T-helper 17 cell (primary cell): ENCODE measurements at regions not wholly inside any gene's neighbourhood (a gene's known extent, or its start where the extent isn't known, plus 50 kb on each side); places are given as distances from the start of the nearest gene placed in this dataset.
"Not testable (repeated sequence)": the region's sequence is repeated elsewhere in the genome, so short reads cannot be mapped to it uniquely, and the experiment has no call there.

Experiments
- ATAC-seq: fragments of 150-1000 bp; cut with Tn5 transposase; 2 replicates; pipeline ENCODE4 v1.10.0; 2021; ENCODE audit warnings: mild to moderate bottlenecking, moderate library complexity
- DNase-seq, 3 donors: peaks; one replicate each; pipeline versions ENCODE4 v3.0.0 to v3.0.0-alpha.2; 2020 to 2021
- H3K9me3 ChIP-seq: one replicate; pipeline ENCODE4 v1.7.0; 2013; ENCODE audit warnings: low read length, mild to moderate bottlenecking; ENCODE audit not compliant: control insufficient read depth, poor library complexity, severe bottlenecking
- H3K27ac Mint-ChIP-seq: one replicate; pipeline ENCODE4 v1.8.0; 2022; ENCODE audit warnings: mild to moderate bottlenecking, moderate library complexity, mixed read lengths
- H3K27me3 Mint-ChIP-seq: one replicate; pipeline ENCODE4 v1.8.0; 2022; ENCODE audit warnings: mixed read lengths
- H3K36me3 Mint-ChIP-seq: one replicate; pipeline ENCODE4 v1.8.0; 2022; ENCODE audit warnings: low read depth, mixed read lengths
- H3K4me1 Mint-ChIP-seq: one replicate; pipeline ENCODE4 v1.8.0; 2022; ENCODE audit warnings: mild to moderate bottlenecking, mixed read lengths
- H3K4me3 Mint-ChIP-seq: one replicate; pipeline ENCODE4 v1.8.0; 2022; ENCODE audit warnings: mild to moderate bottlenecking, moderate library complexity, mixed read lengths

DNA sequence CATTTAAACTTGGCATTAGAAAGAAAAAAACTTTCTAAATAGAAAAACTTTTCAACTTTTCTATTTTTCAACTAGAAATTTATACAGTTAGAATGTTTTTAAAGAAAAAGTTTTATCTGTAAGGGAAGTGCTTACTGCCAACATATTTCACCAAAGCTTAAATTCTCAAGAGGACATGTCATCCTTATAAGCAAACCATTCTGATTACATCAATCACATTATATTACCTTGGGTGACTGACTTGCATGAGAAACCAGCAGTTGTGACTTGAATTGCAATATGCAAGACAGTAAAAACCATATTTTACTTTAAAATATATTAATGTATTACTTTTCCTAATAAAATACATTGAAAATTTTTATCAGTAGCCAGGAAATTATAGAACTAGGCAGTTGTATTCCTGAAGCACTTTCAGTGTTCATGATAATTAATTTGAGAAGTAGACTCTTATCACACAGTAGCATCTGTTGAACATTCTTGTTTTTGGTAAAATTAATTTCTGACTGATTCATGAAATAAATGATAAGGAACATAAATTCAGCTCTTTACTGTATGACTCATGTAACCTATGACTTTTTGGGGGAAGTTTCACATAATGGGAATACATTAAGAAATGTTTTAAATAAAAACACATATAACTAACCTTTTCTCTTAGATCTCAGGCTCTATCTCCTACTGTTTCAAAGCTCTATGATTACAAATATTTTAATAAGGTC is 345.0 kb upstream of the CCDC179 start:
- Mint-ChIP-seq H3K27me3 (no peaks in the 10 kb centered on the region), H3K36me3 (no peaks in the 10 kb centered on the region), H3K4me1 (no peaks in the 10 kb centered on the region), H3K4me3 (no peak overlapping the region), H3K27ac (no peak overlapping the region)
- ATAC-seq (no peak), DNase-seq (no peak)
- H3K9me3 ChIP-seq, result no peaks in the 10 kb centered on the region

DNA sequence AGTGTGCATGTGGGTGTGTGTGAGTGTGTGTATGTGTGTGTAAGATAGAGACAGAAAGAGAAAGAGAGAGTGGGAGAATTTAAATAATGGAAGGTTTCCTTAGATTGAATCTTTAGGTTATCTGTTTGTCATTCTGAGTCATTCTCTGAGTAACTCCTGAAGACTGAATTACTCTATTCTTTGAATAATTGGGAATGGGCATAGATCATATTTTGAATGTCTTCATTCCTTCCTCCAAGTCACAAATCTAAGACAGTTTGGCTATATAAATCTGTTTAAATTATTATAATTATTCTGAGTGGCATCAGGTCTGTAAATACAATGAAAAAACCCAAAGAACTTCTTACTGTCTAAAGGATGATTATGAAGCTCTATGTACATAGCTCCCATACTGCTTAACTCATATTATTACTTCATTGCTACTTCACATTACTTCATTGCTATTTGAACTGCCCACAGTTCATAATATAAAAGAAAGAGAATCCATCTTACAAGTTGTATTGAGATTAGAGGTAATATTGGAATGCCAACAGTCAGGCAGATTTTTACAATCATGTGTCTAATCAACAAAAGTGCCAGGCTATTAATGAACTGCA is 346.6 kb upstream of the CCDC179 start:
- Mint-ChIP-seq H3K27ac (no peak overlapping the region), H3K4me3 (no peak overlapping the region), H3K4me1 (no peaks in the 10 kb centered on the region), H3K27me3 (no peaks in the 10 kb centered on the region), H3K36me3 (no peaks in the 10 kb centered on the region)
- no peak for DNase-seq
- no peak for ATAC-seq
- H3K9me3 ChIP-seq, result no peaks in the 10 kb centered on the region

- DNase-seq, result no peak
- H3K27ac Mint-ChIP-seq, result no peak overlapping the region
- no peaks in the 10 kb centered on the region for H3K9me3 ChIP-seq
- H3K27me3 Mint-ChIP-seq, result no peaks in the 10 kb centered on the region
- no peak overlapping the region for H3K4me3 Mint-ChIP-seq
- ATAC-seq, result no peak
- H3K36me3 Mint-ChIP-seq, result no peaks in the 10 kb centered on the region
- no peaks in the 10 kb centered on the region for H3K4me1 Mint-ChIP-seq
Measured at GRCh38 chr11:23211221-23211620, 350.9 kb upstream of the CCDC179 start.

GRCh38 chr11:23212807-23213206 is 352.5 kb upstream of the CCDC179 start:
- H3K9me3 ChIP-seq, result no peaks in the 10 kb centered on the region
- Mint-ChIP-seq H3K4me3 (no peak overlapping the region), H3K27me3 (no peaks in the 10 kb centered on the region), H3K36me3 (no peaks in the 10 kb centered on the region), H3K4me1 (no peaks in the 10 kb centered on the region), H3K27ac (no peak overlapping the region)
- no peak for DNase-seq
- no peak for ATAC-seq

- Mint-ChIP-seq H3K36me3 (no peaks in the 10 kb centered on the region), H3K4me1 (no peaks in the 10 kb centered on the region), H3K27ac (no peak overlapping the region), H3K27me3 (no peaks in the 10 kb centered on the region), H3K4me3 (no peak overlapping the region)
- ATAC-seq, result no peak
- H3K9me3 ChIP-seq, result no peaks in the 10 kb centered on the region
- DNase-seq, result no peak
Measured at GRCh38 chr11:23217072-23217471, 356.8 kb upstream of the CCDC179 start.

DNA sequence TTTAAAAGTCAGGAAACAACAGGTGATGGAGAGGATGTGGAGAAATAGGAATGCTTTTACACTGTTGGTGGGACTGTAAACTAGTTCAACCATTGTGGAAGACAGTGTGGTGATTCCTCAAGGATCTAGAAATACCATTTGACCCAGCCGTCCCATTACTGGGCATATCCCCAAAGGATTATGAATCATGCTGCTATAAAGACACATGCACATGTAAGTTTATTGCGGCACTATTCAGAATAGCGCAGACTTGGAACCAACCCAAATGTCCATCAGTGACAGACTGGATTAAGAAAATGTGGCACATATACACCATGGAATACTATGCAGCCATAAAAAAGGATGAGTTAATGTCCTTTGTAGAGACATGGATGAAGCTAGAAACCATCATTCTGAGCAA is 359.8 kb upstream of the CCDC179 start:
- H3K36me3 Mint-ChIP-seq, H3K27ac Mint-ChIP-seq, H3K9me3 ChIP-seq, DNase-seq, ATAC-seq, H3K27me3 Mint-ChIP-seq, H3K4me3 Mint-ChIP-seq, H3K4me1 Mint-ChIP-seq: not testable (repeated sequence)

GRCh38 chr11:23221366-23221765 is 361.1 kb upstream of the CCDC179 start:
- ATAC-seq, result no peak
- Mint-ChIP-seq H3K36me3 (no peaks in the 10 kb centered on the region), H3K4me3 (no peak overlapping the region), H3K4me1 (no peaks in the 10 kb centered on the region), H3K27ac (no peak overlapping the region), H3K27me3 (no peaks in the 10 kb centered on the region)
- no peaks in the 10 kb centered on the region for H3K9me3 ChIP-seq
- no peak for DNase-seq

DNA sequence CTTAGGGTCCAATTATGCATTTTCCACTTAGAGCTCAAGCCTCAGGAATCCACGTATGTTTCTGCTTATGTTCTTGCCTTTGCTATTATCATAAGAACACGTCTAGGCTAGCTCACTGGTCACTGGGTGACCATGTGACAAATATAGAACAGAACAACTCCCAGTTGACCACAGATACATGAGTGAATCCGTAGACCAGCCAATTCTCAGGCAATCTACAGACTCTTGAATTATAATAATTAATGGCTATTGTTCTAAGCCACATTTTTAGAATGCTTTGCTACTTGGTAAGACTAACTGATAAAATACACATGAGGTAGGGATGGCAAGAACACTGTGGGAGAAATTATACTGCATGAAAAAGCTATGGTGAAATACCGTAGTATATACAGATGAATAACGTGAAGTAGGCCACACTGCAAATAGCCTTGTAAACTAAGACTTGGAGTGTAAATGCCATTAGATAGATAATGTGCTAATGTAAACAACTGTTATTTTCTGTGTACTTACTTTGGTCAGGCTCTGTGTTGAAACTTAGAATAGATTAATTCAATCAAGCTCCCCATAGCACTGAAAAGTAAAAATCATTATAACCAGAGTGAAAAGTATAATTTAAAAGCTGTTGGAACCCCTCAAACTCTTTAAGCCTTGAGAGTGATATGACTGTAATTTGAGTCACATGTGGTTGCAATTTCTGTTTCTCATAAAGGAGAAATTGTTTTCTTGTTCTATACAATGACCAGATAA is 366.2 kb upstream of the CCDC179 start:
- H3K4me3 Mint-ChIP-seq, result no peak overlapping the region
- H3K36me3 Mint-ChIP-seq, result no peaks in the 10 kb centered on the region
- DNase-seq (no peak), ATAC-seq (no peak)
- no peaks in the 10 kb centered on the region for H3K27me3 Mint-ChIP-seq
- H3K27ac Mint-ChIP-seq, result no peak overlapping the region
- H3K9me3 ChIP-seq, result no peaks in the 10 kb centered on the region
- H3K4me1 Mint-ChIP-seq, result no peaks in the 10 kb centered on the region

- no peak for DNase-seq
- H3K27ac Mint-ChIP-seq, result no peak overlapping the region
- ATAC-seq, result no peak
- no peak overlapping the region for H3K4me3 Mint-ChIP-seq
- no peaks in the 10 kb centered on the region for H3K27me3 Mint-ChIP-seq
- H3K9me3 ChIP-seq, result no peaks in the 10 kb centered on the region
- no peaks in the 10 kb centered on the region for H3K4me1 Mint-ChIP-seq
- no peaks in the 10 kb centered on the region for H3K36me3 Mint-ChIP-seq
Measured at GRCh38 chr11:23227078-23227445, 366.8 kb upstream of the CCDC179 start.

- ATAC-seq, result no peak
- no peak overlapping the region for H3K4me3 Mint-ChIP-seq
- DNase-seq, result no peak
- H3K27ac Mint-ChIP-seq, result no peak overlapping the region
- H3K9me3 ChIP-seq, result no peaks in the 10 kb centered on the region
- H3K27me3 Mint-ChIP-seq, result no peaks in the 10 kb centered on the region
- no peaks in the 10 kb centered on the region for H3K4me1 Mint-ChIP-seq
- no peaks in the 10 kb centered on the region for H3K36me3 Mint-ChIP-seq
Measured at GRCh38 chr11:23232652-23233051, 372.4 kb upstream of the CCDC179 start.

DNA sequence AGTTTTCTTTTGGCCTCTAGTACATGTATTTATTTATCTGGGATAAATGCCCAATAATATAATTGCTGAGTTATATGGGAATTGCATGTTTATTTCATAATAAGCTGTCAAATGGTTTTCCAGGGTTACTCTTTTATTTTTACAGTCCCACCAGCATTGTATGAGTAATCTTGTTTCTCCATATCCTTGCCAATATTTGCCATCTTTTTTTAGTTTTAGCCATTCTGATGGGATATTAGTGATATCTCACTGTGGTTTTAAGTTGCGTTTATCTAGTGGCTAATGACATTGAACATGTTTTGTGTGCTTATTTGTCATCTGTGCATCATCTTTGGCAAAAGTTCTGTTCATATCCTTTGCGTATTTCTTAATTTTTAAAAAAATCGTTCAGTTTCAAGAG is 372.8 kb upstream of the CCDC179 start:
- DNase-seq, result no peak
- no peaks in the 10 kb centered on the region for H3K36me3 Mint-ChIP-seq
- no peak overlapping the region for H3K27ac Mint-ChIP-seq

DNA sequence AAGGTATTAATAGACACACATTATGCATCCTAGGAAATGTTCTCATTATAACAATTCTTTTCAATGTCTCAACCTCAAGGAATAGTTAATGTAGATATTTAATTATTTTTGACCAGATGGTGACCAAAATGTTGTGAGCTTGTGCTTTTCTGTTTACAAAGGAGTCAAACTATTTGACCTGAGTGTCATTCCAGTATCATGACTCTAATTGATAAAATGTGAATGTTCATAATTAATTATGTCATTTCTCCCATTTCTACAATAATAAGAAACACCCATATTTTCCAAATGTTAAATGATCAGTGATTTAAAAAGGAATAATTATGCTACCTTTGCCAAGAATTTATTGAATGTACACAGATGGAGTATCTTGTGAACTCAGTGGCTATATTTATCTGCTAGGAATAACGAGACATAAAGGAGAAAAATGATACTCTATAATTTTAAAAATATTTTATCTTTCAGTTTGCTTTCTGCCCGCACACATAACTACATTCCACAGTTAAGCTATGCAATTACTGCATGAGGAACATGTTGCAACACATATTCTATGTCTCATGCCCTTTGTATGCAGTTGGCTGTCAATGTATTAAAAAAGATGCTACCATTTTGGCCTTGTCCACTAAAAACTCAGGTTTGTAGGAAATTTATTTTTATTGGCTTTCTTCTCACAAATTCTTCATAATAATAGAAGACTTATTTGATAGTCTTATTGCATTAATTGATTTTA is 376.7 kb upstream of the CCDC179 start:
- DNase-seq (no peak), ATAC-seq (no peak)
- no peaks in the 10 kb centered on the region for H3K9me3 ChIP-seq
- no peaks in the 10 kb centered on the region for H3K27me3 Mint-ChIP-seq
- H3K4me1 Mint-ChIP-seq, result no peaks in the 10 kb centered on the region
- no peak overlapping the region for H3K4me3 Mint-ChIP-seq
- no peaks in the 10 kb centered on the region for H3K36me3 Mint-ChIP-seq
- H3K27ac Mint-ChIP-seq, result no peak overlapping the region

More for the DNA sequence above, 372.8 kb upstream of the CCDC179 start:
- no peaks in the 10 kb centered on the region for H3K27me3 Mint-ChIP-seq
- no peaks in the 10 kb centered on the region for H3K9me3 ChIP-seq
- no peak overlapping the region for H3K4me3 Mint-ChIP-seq
- no peak for ATAC-seq
- no peaks in the 10 kb centered on the region for H3K4me1 Mint-ChIP-seq

DNA sequence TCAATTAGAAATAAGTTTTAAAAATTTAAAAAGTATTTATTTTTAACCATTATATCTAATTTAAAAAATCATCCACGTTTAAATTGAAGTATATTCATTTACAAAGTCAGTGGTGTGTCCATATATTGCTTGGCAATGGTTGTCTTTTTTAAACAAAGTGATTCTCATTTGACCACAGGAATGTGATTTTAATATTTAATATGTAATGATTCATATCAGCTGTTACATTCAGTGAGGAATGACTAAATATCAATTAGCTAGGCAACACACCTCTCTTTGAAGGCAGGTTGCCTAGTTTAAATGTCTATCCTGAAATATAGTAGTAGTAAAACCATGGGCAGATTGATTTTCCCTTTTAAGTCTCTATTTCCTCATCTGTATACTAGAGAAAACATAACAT is 392.2 kb upstream of the CCDC179 start:
- H3K4me1 Mint-ChIP-seq, result no peaks in the 10 kb centered on the region
- H3K36me3 Mint-ChIP-seq, result no peaks in the 10 kb centered on the region
- ATAC-seq, result no peak

More for the DNA sequence above, 392.2 kb upstream of the CCDC179 start:
- Mint-ChIP-seq H3K27me3 (no peaks in the 10 kb centered on the region), H3K4me3 (no peak overlapping the region), H3K27ac (no peak overlapping the region)
- no peak for DNase-seq
- no peaks in the 10 kb centered on the region for H3K9me3 ChIP-seq
